ENCODE measurements at regions not wholly inside any gene's neighbourhood (a gene's known extent, or its start where the extent isn't known, plus 50 kb on each side); places are given as distances from the start of the nearest gene placed in this dataset.

DNA sequence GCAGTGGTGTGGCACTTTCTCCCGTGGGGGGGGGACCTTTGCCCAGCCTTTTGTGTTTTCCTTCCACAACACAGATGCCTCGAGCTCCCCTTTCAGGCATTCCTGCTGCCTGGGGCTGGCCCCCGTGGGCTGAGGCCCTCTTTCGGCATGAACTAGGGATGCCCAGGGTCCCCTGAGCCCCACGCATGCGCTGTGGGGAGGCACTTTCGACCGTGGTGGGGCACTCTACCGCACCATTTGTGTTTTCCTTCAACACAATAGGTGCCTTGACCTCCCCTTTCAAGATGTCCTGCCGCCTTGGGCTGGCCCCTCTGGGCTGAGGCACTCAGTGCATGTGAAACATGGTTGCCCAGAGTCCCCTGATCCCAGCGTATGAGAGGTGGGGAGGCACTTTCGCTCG, 363.7 kb downstream of the ALG10 start:
- TF ChIP-seq, protein P1, sequence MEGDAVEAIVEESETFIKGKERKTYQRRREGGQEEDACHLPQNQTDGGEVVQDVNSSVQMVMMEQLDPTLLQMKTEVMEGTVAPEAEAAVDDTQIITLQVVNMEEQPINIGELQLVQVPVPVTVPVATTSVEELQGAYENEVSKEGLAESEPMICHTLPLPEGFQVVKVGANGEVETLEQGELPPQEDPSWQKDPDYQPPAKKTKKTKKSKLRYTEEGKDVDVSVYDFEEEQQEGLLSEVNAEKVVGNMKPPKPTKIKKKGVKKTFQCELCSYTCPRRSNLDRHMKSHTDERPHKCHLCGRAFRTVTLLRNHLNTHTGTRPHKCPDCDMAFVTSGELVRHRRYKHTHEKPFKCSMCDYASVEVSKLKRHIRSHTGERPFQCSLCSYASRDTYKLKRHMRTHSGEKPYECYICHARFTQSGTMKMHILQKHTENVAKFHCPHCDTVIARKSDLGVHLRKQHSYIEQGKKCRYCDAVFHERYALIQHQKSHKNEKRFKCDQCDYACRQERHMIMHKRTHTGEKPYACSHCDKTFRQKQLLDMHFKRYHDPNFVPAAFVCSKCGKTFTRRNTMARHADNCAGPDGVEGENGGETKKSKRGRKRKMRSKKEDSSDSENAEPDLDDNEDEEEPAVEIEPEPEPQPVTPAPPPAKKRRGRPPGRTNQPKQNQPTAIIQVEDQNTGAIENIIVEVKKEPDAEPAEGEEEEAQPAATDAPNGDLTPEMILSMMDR (conservative IDR thresholded peaks at IDR 0.05 in 1 of 2, IDR thresholded peaks at IDR 0.05 in 1 of 2; ENCODE audit: low read depth in 1 of 2, low read length in 2 of 2): no peak
- no peak for TF ChIP-seq EZH2 (IDR thresholded peaks at IDR 0.05; ENCODE audit: low read length, missing control alignments)

All from fibroblast of lung (primary cell).